ENCODE measurements at regions not wholly inside any gene's neighbourhood (a gene's known extent, or its start where the extent isn't known, plus 50 kb on each side); places are given as distances from the start of the nearest gene placed in this dataset.
A peak's percentile ranks its signal among the peaks of the same experiment; 100 is the strongest.
"Not testable (repeated sequence)": the region's sequence is repeated elsewhere in the genome, so short reads cannot be mapped to it uniquely, and the experiment has no call there.

DNA sequence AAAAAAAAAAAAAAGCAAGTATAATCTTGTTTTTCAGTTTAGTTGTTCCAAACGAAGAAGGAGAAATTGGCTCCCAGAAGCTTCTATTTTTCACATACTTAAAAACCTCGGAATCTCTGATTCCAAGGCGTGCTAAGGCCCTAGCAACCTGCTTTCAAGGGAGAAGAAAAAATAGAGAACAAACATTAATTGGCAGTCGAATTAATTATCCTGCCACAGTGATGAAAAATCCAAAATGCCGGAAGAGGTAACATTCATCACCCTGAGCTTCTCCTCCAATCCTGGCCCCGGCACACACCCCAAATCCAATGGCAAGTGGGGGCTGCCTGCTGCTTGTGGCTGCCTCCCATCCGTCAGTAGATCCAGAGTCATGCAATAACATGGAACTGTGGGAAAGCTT, 250.2 kb upstream of the CHAC2 start:
- H3K36me3 Mint-ChIP-seq: no peaks in the 10 kb centered on the region
- H3K9me3 Mint-ChIP-seq: no peaks in the 10 kb centered on the region
- H3K4me1 Mint-ChIP-seq (ENCODE audit: low read depth in 2 of 2): no peaks in the 10 kb centered on the region
- DNase-seq (ENCODE audit: low spot score): no peak
- no peak overlapping the region for H3K27ac Mint-ChIP-seq
- ATAC-seq: no peak
- no peaks in the 10 kb centered on the region for H3K27me3 Mint-ChIP-seq
- H3K4me3 Mint-ChIP-seq: no peak overlapping the region

DNA sequence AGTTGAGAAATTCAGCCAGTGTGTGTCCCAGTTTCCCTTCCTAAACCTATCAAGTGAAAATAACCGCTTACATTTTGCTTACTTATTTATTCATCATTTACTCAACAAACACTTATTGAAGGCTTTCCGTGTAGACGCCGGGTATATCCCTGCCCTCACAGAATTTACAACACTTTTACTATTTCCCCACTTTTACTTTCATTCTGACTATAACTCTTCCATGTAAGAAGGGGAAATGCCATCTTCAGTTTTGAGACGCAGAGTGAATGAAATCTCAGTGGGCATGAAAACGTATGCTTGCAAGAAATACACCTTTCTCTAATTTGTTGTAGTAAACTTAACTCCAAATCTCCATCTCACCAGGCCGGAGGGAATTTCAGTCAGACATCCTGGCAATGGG, 251.0 kb upstream of the CHAC2 start:
- no peak for DNase-seq (ENCODE audit: low spot score)
- no peak for ATAC-seq
- H3K9me3 Mint-ChIP-seq: no peaks in the 10 kb centered on the region
- H3K4me3 Mint-ChIP-seq: no peak overlapping the region
- H3K36me3 Mint-ChIP-seq: no peaks in the 10 kb centered on the region
- no peaks in the 10 kb centered on the region for H3K27me3 Mint-ChIP-seq
- H3K4me1 Mint-ChIP-seq (ENCODE audit: low read depth in 2 of 2): no peaks in the 10 kb centered on the region
- H3K27ac Mint-ChIP-seq: no peak overlapping the region

DNA sequence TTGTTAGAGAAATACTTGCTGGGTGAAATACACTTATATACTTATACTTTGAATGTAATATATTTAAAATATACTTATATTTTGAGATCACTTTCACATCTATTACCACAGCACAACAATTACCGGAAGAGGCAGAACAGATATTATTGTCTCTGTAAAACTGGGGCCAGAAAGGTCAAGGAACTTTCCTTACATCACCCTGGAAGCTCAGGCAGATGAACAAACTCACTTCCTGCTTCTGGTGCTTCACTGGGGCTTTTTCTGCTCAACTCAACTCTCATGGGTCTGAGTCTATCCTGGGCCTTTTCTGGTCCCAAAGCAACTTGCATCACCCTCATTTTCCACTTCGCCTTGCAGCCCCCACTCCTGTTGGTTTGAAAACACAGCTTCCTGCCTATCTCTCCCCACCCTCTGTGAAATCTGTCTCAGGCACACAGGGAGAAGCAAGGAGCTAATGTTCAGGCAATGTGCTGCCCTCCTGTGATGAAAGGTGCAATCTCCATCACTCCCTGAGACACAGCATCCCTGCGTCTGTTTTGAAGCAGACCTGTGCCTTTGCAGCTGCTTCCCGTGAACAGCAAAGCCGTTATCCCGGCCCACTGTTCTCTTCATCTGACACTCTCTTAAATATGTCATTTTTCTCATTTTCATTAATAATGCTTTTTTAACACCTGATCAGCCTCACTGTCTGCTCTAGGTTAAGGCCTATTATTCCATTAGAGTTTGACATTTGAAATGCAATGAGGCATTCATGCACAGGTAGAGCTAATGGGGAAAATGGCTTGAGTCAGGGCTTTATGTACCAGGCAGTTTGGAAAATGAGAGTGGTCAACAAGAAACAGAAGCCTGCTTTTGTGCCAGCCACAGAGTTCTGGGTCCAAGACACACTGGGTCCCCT, 251.9 kb upstream of the CHAC2 start:
- ATAC-seq: no peak

DNA sequence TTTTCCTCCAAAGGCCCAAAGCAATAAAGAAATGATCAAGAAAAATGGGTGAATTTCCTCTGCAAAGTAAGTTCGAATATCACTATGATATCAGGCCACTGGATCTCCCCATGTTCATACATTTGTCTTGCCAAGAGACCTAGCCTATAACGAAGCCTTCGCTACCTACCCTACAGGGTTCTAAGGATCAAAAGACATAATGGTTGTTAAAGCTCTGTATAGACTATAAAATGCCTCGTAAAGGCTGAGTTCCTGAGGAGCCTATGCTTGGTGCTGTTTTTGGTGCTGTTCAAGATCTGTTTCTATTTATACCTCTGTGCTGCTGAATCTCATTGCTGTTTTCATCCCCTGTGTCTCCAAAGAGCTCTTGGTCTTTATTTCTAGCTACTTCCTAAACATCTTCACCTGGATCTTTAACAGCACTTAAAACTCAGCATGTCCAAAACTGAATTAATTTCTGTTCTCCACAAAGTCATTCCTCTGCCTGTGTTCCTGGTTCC, 254.4 kb upstream of the CHAC2 start:
- Mint-ChIP-seq H3K27ac (no peak overlapping the region), H3K9me3 (peaks cover 4% of the 10 kb centered on the region), H3K4me3 (no peak overlapping the region), H3K36me3 (no peaks in the 10 kb centered on the region), H3K27me3 (no peaks in the 10 kb centered on the region), H3K4me1 (ENCODE audit: low read depth in 2 of 2) (no peaks in the 10 kb centered on the region)
- ATAC-seq: no peak
- no peak for DNase-seq (ENCODE audit: low spot score)

More for the DNA sequence above, 251.9 kb upstream of the CHAC2 start:
- Mint-ChIP-seq H3K9me3 (no peaks in the 10 kb centered on the region), H3K27me3 (no peaks in the 10 kb centered on the region), H3K4me3 (no peak overlapping the region), H3K36me3 (no peaks in the 10 kb centered on the region), H3K4me1 (ENCODE audit: low read depth in 2 of 2) (no peaks in the 10 kb centered on the region), H3K27ac (no peak overlapping the region)
- no peak for DNase-seq (ENCODE audit: low spot score)

DNA sequence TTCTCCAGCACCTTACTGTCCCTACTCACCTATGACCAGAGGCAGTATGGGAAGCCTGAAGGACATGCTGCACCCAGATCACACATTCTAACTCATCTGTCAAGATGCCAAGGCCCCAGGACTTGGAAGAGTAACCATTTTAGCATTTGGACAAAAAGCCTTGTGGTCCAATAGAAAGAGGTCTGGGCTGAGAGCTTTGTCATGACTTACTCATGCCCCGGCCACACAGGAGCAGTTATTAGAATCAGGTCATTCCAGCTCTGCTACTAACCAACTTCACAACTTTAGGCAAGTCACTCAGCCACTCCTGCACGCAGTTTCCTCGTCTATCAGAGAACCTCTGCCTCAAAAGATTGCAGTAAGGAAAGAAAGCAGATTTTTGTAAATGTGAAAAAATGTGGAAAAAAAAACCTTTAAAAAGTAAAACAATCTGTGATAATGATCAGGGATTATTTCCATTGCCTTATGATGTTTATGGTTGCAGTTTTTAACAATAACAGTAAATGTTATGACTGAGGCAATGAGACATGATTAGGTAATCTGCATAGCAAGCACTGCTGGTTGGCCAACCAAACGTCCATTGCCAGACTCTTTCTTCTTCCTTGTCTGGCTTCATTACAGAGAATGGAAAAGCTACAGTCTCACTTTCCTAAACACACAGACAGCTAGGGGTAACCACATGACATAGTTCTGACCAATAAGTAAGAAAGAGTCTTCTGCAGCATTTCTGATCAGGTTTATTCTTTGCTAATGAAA, 255.4 kb upstream of the CHAC2 start:
- Mint-ChIP-seq H3K9me3 (peaks cover 4% of the 10 kb centered on the region), H3K4me1 (ENCODE audit: low read depth in 2 of 2) (no peaks in the 10 kb centered on the region), H3K27ac (no peak overlapping the region), H3K36me3 (no peaks in the 10 kb centered on the region), H3K27me3 (peaks cover 0 to 6% of the 10 kb centered on the region in 2 donors), H3K4me3 (no peak overlapping the region)
- ATAC-seq (no peak), DNase-seq (ENCODE audit: low spot score) (no peak)

DNA sequence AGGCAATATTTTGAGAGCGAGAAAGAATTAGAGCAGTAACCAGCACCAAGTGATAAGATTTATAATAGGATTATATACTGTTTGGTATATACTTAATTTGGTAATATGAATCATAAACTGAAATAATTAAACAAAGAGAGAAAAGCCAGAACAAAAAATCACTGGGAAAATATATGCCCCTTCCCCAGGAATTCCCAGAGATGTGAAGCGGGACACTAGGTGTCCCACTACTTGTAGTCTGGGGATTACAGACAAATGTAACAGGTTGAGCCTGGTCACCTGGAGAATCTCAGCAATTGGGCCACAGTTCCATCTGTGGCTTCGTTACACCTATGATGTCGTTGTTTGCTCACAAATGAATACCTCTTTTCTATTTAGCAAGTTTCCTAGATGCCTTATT, 256.1 kb upstream of the CHAC2 start:
- no peak for ATAC-seq

DNA sequence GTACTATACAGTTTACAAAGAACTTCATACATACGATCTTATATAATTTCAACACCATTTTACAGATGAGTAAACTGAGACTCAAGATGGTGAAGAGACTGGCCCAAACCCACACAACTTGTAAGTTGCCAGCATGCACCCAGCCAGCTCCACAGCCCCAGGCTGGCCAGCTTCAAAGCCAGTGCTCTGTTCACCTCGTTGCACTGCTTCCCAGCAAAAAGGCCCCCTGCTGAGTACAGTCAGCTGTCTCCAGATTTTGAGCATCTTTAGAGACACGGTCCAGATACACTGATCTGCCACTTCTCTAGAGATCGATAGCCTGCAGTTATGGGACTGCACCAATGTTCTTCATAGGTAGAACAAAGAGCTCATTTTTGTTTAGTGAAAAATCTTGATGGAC, 257.2 kb upstream of the CHAC2 start:
- peaks cover 4% of the 10 kb centered on the region for H3K9me3 Mint-ChIP-seq
- DNase-seq (ENCODE audit: low spot score) (no peak), ATAC-seq (peak in 1 of 2 donors; percentile 45)
- H3K27ac Mint-ChIP-seq: no peak overlapping the region
- H3K27me3 Mint-ChIP-seq: peaks cover 0 to 8% of the 10 kb centered on the region in 2 donors
- no peaks in the 10 kb centered on the region for H3K4me1 Mint-ChIP-seq (ENCODE audit: low read depth in 2 of 2)
- H3K36me3 Mint-ChIP-seq: no peaks in the 10 kb centered on the region
- H3K4me3 Mint-ChIP-seq: no peak overlapping the region

More for the DNA sequence above, 256.1 kb upstream of the CHAC2 start:
- Mint-ChIP-seq H3K27me3 (peaks cover 0 to 8% of the 10 kb centered on the region in 2 donors), H3K9me3 (peaks cover 4% of the 10 kb centered on the region), H3K27ac (no peak overlapping the region), H3K4me3 (no peak overlapping the region), H3K4me1 (ENCODE audit: low read depth in 2 of 2) (no peaks in the 10 kb centered on the region), H3K36me3 (no peaks in the 10 kb centered on the region)
- DNase-seq (ENCODE audit: low spot score): no peak

DNA sequence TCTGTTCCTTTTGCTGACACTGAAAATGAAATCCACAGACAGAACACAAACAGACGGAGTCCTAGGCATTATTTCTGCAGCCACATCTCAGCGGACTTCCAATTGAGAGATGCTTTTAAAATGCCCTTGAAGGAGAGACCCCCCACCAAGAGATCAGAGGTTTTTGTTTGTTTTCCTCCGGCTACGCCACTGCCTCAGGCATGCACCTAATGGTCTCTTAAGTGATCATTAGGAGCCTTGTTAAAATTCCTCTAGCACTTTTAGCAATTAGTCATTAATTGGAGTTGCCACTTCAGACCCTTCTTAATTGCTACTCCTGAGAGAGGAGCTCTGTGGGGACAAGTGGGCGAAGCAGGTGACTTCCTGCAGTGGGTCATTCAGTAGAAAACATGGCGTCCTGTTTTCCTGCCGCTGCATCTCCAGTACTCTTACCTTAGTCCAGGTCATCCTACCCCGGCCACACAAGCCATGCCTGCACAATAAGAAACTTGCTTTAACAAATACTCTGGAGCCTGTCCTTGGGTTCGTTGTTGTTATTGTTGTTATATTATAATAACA, 257.7 kb upstream of the CHAC2 start:
- ATAC-seq (no peak), DNase-seq (ENCODE audit: low spot score) (no peak)
- Mint-ChIP-seq H3K27me3 (peaks cover 0 to 11% of the 10 kb centered on the region in 2 donors), H3K4me3 (no peak overlapping the region), H3K4me1 (ENCODE audit: low read depth in 2 of 2) (no peaks in the 10 kb centered on the region), H3K27ac (no peak overlapping the region), H3K9me3 (peaks cover 4% of the 10 kb centered on the region), H3K36me3 (no peaks in the 10 kb centered on the region)

DNA sequence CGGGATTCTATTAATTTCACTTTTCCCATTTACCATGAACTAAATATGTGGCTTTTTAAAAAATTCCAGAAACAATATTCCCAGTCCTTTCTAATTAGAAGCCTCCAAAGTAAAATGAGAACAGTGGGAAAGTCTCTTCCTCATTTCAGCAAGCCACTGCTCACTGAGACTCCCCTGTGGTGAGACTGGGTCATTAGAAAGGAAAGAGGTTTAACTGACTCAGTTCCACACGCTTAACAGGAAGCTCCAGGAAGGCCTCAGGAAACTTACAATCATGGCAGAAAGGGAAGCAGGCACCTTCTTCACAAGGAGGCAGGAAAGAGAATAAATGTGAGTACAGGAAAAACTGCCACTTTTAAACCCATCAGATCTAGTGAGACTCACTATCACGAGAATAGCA, 258.9 kb upstream of the CHAC2 start:
- DNase-seq (ENCODE audit: low spot score): no peak
- Mint-ChIP-seq H3K27me3 (peaks cover 0 to 15% of the 10 kb centered on the region in 2 donors), H3K4me3 (no peak overlapping the region), H3K9me3 (peaks cover 4% of the 10 kb centered on the region), H3K4me1 (ENCODE audit: low read depth in 2 of 2) (no peaks in the 10 kb centered on the region), H3K36me3 (no peaks in the 10 kb centered on the region), H3K27ac (no peak overlapping the region)
- ATAC-seq: no peak

DNA sequence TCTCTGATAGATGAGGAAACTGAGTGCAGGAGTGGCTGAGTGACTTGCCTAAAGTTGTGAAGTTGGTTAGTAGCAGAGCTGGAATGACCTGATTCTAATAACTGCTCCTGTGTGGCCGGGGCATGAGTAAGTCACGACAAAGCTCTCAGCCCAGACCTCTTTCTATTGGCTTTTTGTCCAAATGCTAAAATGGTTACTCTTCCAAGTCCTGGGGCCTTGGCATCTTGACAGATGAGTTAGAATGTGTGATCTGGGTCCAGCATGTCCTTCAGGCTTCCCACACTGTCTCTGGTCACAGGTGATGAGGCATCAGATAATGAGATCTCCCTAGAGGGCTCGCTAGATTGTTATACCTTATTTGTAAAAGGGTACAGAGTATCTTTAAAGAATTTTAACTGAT, 260.5 kb upstream of the CHAC2 start:
- ATAC-seq; H3K4me1 Mint-ChIP-seq (ENCODE audit: low read depth in 2 of 2); H3K9me3 Mint-ChIP-seq; DNase-seq (ENCODE audit: low spot score); H3K36me3 Mint-ChIP-seq; H3K4me3 Mint-ChIP-seq; H3K27ac Mint-ChIP-seq: not testable (repeated sequence)
- H3K27me3 Mint-ChIP-seq: peaks cover 0 to 21% of the 10 kb centered on the region in 2 donors

DNA sequence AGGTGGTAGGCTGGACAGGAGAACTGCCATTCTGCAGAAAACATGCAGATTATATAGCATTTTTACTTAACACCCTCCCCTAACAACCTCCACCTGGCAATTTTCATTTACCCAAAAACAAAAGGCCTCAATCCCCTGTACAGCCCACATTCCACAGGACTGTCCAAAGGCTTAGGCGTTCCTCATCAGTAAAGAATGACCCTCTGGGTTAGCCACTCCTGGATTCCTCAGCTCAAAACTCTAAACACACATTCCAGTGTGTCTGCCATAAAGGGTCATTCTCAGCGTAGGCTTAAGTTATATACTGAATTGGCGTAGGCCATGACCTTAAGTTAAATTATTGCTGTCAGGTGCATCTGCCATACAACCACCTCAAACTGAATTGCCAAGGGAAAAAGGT, 261.8 kb upstream of the CHAC2 start:
- H3K4me3 Mint-ChIP-seq: no peak overlapping the region
- no peak overlapping the region for H3K27ac Mint-ChIP-seq
- H3K4me1 Mint-ChIP-seq (ENCODE audit: low read depth in 2 of 2): no peaks in the 10 kb centered on the region
- ATAC-seq (no peak), DNase-seq (ENCODE audit: low spot score) (no peak)
- H3K9me3 Mint-ChIP-seq: peaks cover 4% of the 10 kb centered on the region
- no peaks in the 10 kb centered on the region for H3K36me3 Mint-ChIP-seq
- H3K27me3 Mint-ChIP-seq: peaks cover 0 to 21% of the 10 kb centered on the region in 2 donors

DNA sequence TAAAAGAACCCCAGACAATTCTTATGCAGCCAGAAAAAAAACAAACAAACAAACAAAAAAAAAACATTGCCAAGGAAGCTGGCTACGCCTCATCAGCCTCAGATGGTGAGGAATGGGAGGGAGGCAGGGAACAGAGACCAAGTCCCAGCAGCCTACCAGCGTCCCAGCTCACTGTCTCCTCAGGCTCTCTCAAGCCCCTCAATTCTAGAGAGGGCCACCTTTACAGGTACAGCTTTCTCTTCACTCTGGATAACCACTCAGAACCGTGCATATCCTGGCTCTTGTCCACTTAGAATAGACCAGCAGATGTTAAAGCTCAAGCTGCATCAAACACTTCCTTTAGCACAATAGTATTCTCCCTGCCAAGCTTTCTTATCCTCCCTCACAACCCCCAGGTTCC, 263.1 kb upstream of the CHAC2 start:
- ATAC-seq: no peak
- no peak overlapping the region for H3K27ac Mint-ChIP-seq
- H3K4me3 Mint-ChIP-seq: no peak overlapping the region
- H3K27me3 Mint-ChIP-seq: peaks cover 0 to 21% of the 10 kb centered on the region in 2 donors
- no peaks in the 10 kb centered on the region for H3K36me3 Mint-ChIP-seq
- no peaks in the 10 kb centered on the region for H3K4me1 Mint-ChIP-seq (ENCODE audit: low read depth in 2 of 2)
- no peak for DNase-seq (ENCODE audit: low spot score)
- peaks cover 4% of the 10 kb centered on the region for H3K9me3 Mint-ChIP-seq

DNA sequence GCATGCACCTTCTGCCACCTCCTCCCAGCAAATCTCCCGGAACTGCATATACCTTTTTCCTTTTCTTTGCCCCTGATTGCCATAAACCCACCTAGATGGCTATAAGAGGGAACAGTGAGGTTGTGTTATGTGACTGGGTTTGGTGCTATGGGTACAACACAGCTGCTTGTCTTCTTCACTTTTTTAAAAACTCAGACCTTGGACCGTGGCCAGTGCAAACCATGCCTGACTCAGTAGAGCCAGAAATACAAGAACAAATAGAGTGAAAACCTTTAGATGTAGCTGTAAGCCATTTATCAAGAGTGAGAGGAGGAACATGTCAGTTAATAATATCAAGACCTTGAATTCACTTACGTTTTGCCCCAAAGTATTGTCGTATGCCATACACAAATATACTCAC, 267.4 kb upstream of the CHAC2 start:
- no peak for ATAC-seq
- Mint-ChIP-seq H3K9me3 (no peaks in the 10 kb centered on the region), H3K27me3 (peaks cover 0 to 13% of the 10 kb centered on the region in 2 donors), H3K4me1 (ENCODE audit: low read depth in 2 of 2) (no peaks in the 10 kb centered on the region), H3K4me3 (no peak overlapping the region), H3K36me3 (no peaks in the 10 kb centered on the region), H3K27ac (no peak overlapping the region)
- no peak for DNase-seq (ENCODE audit: low spot score)

DNA sequence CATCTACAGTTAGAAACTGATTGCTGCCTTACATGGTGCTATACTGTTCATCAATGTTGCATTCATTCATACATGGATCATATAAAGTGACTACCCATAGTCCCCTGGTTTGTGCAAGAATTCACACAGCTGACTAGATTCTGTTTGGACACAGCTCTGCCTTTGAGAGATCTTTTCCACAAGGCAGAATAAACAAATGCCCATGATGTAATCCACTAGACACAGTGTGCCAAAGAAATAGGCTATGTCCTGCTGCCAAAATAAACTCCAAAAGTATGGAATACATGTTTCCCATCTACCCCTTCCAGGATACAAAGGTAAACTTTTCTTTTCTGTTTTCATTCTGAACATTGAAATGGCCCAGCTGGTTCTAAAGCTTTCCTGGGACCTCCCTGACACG, 269.4 kb upstream of the CHAC2 start:
- H3K4me1 Mint-ChIP-seq (ENCODE audit: low read depth in 2 of 2): no peaks in the 10 kb centered on the region
- H3K9me3 Mint-ChIP-seq: no peaks in the 10 kb centered on the region
- peaks cover 0 to 6% of the 10 kb centered on the region in 2 donors for H3K27me3 Mint-ChIP-seq
- H3K27ac Mint-ChIP-seq: no peak overlapping the region
- H3K36me3 Mint-ChIP-seq: no peaks in the 10 kb centered on the region
- DNase-seq (ENCODE audit: low spot score) (no peak), ATAC-seq (no peak)
- no peak overlapping the region for H3K4me3 Mint-ChIP-seq

All from natural killer cell treated with Interleukin-12 subunit alpha and Interleukin-12 subunit beta and Interleukin-15 and Interleukin-18, amount 100 ng/mL, for 72 hours (primary cell).